HK-2 (cell line): ENCODE measurements at regions not wholly inside any gene's neighbourhood (a gene's known extent, or its start where the extent isn't known, plus 50 kb on each side); places are given as distances from the start of the nearest gene placed in this dataset.

Experiments
- DNase-seq: peaks from one replicate; pipeline ENCODE4 v3.0.0-alpha.2; 2018; ENCODE audit not compliant: unreplicated experiment

DNA sequence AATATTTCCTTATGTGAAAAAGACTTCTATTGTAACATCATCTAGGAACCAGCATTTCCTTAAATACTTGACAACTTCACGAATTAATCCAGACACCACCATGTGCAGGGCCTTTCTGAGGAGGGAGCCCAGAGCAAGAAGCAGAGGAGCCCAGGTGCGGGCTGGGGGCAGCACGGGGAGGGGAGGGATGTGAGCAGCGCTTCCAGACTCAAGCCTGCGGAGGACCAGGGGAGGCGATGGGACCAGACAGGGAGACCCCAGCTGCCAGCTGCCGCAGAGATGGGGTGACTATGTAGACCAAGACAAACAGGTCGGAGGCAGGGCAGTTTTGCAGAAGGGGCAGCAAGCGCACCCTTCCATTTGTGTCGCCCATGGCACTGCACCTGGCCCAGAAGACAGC is 596.1 kb downstream of the IRX1 start:
- no peak for DNase-seq

DNA sequence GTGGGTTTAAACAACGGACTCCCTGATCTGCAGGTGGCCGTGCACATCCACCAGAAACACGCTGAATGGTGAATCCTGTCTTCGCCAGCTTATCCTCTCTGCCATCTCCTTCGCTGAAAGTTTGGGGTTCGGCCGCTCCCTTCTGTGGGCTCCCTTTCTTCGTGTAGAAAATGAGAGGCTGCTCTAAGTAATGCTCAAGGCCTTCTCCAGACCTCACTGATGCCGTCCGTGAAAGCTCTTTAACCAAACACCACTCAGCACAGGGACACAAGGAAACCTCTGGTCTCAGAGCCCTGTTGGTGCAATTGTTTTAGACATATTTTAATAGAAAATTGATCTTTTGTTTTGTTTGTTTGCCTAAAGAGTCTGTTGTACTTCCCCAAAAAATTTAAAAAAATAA is 596.5 kb downstream of the IRX1 start:
- no peak for DNase-seq

DNA sequence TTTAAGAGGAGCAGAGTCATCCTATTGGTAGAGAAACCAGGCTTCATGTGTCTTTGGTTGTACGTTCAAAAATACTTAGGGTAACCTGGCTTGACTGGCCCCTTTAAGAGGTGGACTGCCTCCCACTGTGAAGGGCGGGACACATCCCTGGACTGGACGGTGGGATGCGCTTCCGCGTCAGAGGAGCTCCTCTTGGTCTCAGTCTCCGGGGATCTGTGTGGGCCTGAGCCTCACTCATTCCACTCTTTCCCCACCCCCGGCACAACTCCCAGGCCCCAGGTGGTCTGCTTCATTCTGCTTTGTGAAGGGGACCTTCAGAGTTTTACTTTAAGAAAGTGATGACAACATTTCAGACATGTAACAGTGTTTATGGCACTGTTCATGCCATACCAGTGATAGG is 601.1 kb downstream of the IRX1 start:
- no peak for DNase-seq

DNA sequence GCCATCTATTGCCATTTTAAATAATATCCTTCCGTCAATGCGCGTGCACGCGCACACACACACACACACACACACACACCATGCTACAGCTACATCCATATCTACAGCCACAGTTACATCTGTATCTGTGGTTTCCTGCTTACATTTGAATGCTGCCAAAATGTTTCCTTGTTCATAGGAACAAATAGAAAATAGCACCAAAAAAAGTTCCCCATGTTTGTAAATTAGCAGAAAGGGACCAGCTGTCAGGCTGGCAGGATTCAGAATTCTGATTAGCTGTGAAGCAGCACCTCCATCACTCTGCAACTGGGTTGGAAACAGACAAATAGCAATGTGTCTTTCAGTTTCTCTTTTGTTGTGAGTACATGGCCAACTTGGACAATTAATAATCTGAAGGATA is 601.5 kb downstream of the IRX1 start:
- no peak for DNase-seq

DNA sequence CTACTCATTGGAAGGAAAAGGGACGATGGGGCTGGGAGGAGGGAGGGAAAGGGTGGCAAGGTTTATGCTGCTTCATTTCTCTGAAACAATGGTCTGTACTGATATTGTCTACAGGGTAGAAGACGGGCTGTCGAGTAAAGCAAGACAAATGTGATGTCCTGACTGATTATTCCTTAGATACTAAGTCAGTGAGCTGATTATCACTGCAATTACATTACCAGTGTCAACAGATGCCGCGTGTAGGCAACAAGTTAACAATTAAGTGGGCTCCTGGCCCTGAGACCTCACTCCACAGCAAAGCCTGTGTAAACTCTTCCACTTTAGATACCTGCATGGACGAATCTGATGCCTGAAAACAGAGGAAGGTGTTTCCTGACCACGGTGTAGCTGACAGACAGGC is 602.8 kb downstream of the IRX1 start:
- no peak for DNase-seq

DNA sequence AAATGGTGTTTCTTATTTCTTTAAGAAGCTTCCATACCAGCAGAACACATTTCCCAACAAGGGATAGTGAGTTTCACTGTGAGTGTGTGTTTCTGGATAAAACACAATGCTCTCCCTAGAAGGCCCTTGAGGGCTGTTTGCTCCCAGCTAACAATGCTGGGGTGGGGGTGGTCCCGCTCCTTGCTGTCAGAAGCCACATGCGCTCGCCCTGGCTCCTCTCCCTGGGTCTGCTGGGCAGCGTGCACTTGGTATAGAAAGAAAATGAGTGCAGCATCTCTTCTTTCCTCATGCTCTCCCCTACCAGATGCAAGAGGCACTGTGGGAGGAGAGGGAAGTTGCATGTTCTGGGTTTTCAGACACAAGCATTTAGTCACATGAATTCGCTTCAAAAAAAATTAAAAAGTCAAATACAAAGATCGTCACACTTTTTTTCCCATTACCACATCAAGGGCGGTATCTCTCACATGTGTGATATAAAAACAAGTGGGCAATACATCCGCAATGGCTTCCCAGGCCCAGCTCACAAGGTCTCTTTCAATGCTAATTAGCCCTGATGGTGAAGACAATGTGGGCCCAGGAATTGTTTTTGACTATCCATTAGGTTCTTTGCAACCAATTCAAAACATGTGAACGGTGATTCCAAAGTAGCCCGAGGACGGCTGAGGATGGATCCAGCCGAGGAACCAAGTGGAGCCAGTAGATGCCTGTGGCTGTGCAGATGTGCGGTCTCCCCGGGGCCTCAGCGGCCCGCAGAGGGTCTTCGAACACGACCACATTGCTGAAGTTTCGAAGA is 603.6 kb downstream of the IRX1 start:
- no peak for DNase-seq

DNA sequence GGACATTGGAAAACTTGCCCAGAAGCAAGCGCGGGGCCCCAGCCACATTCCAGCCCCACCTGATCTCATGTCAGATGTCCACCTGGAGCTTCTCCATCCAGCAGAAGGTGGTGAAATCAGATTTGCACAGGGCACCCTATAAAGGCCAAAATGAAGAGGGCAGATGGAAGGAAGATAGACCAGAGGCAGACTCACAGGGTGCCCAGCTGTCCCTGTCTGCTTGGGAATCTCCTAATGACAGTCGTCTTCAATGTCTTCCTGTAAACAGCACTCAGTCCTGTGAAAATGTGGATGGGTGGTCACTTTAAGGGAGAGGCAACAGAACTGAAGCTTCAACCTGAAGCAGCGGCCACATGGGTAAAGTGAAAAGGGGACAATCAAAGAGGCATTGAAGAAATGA is 607.5 kb downstream of the IRX1 start:
- DNase-seq: no peak

DNA sequence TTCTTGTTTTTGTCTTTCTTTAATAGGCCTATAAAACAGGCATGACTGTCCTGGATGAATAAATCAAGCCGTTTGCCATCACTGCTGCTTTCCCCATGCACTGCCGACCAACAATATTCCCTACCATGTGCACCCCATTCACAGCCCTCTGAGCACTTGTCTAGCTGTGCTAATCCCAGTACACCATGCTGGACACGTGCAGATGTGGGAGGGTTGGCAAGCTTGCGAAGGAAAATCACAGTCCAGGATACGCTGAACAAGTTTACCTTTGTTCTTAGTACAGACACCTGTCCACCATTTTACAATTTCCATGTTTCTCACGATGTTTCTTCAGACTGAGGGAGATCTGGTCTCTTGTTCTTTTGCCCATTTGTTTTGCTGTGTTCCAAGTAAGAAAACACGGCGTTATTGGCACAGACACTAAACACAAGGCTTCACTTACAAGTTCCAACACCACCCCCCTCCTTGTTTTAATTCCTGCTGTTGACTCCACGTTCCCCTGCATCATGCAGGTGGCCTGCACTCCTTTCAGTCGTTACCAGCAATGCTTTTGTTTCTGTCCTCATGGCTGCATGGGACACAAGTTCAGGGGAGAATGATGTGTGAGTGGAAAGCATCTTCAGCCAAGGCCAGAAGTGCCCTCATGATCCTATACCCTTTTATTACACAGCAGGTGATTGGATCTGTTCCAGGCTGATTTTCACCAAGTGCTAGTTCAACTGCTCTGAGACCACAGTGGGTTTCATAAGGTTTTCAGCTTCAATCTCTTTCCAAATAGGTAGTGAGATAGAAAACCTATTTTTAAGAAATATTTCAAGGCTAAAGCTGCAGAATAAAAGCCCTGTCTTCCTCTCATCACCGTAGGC is 608.9 kb downstream of the IRX1 start:
- DNase-seq: no peak

DNA sequence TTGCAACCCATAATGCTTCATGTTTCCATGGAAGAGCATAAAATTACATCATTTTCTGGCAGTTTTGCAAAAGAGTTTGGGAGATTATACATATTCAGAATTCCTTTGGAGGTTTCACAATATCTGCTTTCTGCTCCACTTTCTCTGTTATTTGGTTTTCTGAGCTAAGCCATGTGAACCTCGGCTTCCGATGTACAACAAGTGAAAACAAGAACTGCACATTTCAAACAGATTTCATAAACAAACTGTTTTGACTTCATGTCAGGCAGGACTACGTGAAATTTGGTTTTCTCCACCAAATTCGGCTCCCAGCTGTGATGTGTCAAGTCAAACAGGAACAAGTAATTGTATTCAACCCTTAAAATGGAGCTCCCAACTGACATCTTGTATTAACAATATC is 609.8 kb downstream of the IRX1 start:
- DNase-seq: no peak

DNA sequence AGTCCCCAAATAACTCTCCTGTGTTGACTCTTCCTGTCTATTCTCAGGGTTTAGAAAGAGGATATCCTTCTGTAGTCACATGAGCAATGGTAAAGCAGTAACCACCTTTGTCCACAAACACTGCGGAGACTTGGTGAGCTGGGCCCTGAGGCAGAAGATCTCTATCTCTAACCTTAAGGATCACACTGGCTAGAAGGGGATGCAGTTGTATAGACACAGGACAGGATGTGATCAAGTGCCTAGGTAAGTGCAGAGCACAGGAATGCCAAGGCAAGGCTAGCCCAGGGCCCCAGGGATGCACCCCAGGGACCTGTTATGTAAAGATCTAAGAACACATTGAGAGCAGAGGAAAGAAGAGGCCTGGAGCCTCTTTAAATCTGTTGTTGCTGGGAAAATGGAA is 610.5 kb downstream of the IRX1 start:
- DNase-seq: no peak

DNA sequence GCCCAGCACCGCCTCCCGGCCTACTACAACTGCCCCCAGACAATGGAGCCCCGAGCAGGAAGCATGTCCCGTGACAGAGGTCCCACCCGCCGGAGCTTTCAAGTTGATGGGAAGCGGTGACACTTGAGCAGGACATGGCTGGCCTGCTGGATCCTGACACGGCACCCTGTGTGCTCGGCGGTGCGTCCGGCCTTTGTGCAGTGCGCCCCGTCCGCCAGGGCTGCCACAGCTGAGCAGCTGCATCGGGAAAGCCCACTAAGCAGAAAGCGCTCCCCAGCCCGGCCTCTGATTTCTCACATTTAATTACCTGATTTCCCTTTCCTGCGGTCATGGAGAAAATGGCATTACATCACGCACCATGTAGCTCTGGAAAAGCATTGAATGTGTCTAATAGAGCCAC is 611.9 kb downstream of the IRX1 start:
- no peak for DNase-seq

DNA sequence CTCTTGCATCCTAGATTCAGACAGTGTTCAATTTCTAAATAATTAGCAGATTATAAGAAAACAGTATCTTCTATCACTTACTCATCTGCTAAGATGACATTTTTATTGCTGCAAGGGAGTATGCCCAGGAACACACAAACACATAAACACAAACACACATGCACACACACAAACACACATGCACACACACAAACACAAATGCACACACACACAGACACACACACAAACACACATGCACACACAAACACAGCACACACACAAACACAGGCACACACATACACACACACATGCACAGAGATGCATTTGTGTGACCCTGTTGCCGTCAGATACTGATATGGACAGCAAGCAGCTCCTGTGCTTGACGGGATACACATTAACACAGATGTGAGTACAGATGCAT is 612.9 kb downstream of the IRX1 start:
- DNase-seq: no peak

DNA sequence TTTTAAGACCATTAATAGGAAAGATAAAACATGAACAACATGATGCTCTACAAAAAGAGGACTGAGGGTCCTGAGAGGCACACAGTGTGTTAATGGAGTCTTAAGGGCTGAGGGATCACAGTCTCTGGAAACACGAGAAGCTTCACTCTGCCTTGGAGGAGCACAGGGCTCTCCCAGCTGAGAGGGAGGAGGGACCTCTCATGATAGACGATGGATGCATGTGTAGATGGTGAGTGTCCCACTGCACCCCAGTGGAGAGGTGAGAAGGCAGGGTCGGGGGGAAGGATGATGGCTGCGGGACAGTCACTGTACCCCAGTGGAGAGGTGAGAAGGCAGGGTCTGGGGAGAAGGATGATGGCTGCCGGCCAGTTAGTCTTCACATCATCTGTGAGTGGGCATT is 613.4 kb downstream of the IRX1 start:
- DNase-seq: no peak

DNA sequence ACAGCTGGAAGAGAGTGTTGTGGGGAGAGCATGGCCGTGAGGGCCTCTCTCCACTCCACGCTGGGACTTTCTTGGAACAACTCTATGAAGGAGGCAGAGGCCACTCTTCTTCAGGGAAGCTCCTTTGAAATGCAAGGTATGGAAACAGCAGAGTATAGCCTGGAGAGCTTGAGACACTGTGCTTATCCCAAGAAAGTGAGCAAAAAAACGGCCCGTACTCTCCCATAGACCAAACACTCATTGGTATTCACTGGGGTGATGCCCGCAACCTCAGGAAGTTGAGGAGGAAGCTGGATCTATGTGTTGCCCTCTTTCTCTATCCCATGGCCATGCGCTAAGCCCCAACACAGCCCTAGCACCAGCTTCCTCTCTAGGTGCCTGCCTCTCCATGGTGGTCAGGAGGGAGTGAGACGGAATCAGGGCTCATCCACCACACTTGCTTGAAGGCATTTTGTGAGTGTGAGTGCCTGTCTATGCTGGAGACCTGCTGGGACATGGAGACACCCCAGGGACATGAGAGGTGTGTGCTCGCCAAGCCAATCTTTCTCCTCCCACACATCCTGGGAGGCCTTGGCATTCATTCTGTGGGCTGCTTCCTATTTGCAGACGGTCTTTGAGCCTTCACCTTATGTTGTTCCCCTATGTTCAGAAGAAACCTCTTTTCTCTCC is 616.6 kb downstream of the IRX1 start:
- no peak for DNase-seq

DNA sequence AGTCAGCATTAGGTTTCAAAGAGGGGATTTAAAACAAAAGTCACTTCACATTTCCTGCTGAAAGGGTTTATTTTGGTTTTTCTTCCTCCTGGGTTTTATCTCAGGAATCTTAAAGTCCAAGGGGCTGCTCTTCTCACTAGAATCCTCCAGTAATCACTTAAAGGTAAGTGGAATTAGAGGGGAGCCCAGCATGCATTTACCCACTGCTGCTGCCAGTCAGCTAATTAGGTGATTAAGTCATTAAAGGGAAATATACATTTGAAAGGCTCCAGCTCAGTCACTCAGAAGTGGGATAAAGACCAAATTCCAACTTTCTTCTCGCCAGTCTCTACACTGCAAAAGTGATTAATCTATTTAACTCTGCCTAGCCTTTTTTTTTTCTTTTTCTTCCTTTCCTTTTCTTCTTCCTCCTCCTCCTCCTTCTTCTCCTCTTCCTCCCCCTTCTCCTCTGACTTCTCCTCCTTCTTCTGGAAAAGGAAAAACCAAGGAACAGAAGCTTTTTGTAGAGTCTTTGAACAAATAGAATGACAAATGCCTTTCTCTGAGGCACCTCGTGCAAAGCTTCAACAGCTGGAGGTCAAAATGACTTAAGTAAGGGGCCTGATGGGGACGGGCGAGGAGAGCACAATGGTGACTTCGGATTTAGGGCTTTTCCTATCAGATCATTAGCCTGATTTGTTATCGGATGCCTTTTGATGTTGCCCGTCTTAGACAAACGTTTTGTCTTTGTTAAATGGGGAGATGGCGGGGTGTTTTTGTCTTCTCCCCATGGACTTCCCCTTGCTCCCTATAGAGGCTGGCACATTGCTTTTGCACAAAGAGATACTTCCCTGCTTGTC is 617.6 kb downstream of the IRX1 start:
- DNase-seq: no peak

DNA sequence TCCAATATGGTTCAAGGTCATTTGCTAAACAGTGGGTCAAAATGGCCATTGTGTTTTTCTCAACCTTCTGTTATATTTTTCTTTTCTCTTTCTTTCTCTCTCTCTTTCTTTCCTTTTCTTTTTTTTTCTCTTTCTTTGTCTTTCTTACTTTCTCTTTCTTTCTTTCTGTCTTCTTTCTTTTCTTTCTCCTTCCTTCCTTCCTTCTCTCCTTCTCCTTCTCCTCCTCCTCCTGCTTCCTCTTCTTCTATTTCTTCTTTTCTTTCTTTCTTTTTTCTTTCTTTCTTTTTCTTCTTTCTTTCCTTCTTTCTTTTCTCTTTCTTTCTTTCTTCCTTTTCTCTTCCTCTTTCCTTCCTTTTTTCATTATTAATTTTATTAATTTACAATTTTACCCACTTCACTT is 619.5 kb downstream of the IRX1 start:
- DNase-seq: no peak

DNA sequence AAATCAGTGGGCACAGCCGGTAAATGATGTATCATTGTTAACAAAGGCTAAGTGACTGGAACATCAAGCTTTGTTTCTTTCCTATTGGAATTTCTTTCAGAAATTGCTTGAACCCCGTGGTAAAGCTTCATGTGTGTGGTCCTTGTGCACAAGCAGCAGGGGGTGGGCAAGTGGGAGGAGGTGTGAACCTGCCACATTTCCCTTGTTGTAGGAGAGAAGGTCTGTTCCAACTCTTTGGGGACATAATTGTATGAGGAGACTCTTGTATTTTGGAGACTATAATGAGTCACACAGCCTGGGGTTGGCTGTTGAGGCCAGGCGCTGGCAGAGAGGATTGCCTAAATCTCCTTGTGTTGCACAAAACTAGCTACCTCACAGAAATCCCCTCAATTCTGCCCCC is 620.5 kb downstream of the IRX1 start:
- no peak for DNase-seq

DNA sequence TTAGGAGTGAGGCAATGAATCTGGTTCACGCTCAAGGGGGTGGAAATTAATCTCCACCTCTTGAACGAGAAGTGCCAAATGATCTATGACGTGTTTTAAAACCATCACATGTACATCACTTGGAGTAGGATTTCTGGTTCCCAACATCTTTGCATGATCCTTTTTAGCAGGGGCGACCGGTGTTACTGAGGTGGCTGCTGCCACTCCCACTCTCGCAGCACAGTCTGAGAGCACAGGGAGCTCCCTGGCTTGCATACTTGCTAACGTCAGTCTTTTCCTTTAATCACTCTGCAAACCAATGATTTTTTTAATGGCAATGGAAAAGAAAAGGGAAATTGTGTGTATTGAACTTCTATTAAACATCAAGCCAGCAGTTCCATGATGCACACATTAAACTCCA is 624.4 kb downstream of the IRX1 start:
- no peak for DNase-seq

DNA sequence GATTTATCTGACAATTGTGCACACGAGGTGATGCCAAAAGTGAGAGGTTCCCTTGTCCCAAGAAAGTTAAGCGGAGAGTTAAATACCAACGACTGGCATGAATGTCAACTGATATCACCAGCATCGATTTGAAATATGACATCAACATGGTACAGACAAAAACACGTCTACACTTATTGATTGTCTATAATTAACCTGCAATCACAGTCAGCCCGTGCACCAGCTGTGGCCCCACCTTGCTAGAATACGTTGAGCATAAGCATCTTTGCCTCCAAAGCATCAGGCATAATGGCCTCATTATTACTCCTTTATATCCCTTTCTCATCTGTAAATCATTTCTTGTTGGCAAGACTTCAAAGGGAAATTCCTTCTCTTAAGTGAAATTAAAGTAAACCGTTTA is 625.4 kb downstream of the IRX1 start:
- no peak for DNase-seq

DNA sequence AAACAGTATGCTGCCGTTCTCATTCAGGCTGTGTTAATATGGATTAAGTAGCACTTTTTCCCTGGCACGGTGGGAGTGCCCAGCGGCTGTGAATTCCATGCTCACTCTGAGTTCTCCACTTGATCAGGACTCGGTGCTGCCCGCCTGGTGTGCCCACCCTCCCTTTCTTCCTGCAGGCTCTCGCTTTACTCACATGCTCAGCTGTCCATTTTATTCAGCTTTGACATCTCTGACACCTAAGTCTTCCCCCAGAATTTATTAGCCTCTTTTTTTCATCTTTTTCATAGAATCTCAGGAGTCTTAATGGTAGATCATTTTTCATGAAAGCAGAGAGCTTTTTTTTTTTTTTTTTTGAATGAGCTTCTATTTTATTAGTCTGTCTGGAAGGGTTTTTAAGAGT is 626.5 kb downstream of the IRX1 start:
- no peak for DNase-seq

DNA sequence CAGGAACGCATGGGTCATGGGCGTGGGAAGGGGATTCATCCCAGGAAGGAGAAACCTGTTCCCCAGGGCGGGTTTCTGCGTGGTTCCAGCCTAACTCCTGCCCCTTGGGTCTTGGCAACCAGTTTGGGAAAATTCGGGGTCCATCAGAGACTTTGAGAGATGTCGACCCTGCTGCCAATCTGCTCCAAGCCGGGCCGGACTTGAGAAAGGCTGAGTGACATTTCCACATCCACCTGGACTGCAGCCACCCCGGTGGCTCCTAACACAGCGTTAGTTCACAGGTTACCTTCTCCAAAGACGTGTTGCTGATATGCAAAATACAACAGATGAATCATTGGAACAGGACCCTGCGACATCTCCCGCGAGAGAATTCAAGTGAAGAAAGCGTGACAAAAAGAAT is 627.2 kb downstream of the IRX1 start:
- no peak for DNase-seq

DNA sequence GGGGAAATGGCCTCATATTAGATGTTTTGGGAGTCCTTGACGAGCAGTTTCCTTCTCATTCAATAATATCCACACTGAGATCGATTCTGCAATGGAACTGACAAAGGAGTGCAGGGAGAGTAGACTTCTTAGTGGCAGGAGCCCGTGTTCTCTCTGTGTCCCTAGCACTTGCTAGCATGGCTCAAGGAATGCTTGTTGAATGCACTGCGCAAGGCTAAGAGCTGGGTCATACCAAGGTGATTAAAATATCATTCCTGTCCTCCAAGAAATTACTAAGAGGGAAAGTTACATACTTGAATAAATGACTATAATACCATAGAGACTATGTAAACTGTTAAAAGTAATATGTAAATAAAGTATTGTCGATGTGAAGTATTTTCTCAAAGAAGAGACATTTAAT is 630.1 kb downstream of the IRX1 start:
- no peak for DNase-seq
